HepG2 (cell line): ENCODE measurements at regions not wholly inside any gene's neighbourhood (a gene's known extent, or its start where the extent isn't known, plus 50 kb on each side); places are given as distances from the start of the nearest gene placed in this dataset.

ENCODE experiments used
- ATAC-seq: fragments of 200-7000 bp; cut with Tn5 transposase; 3 replicates; pipeline ENCODE4 v1.9.1; 2020; ENCODE audit warnings: mild to moderate bottlenecking, moderate library complexity
- BruUV-seq: library from RNA; stranded (reverse); fragments of 400-500 nt; replicated peaks from 2 replicates; lab custom pipeline; 2021; lab: Mats Ljungman, UMichigan
- CTCF ChIA-PET: fragments of 300-600 bp; formaldehyde crosslinking; extraction: SDS; loops from one replicate; lab custom pipeline; 2021; ENCODE audit warnings: low total read pairs, inconsistent platforms, low intra/inter-chr PET ratio; lab: Yijun Ruan, JAX
- POLR2A ChIA-PET: fragments of 350-600 bp; sonication (Branson Sonifier 250); formaldehyde crosslinking; loops from one replicate; lab custom pipeline; 2020; ENCODE audit warnings: antibody characterized with exemption, inconsistent platforms; lab: Yijun Ruan, JAX
- DNase-seq: peaks from one replicate; pipeline ENCODE4 v3.0.0-alpha.2; 2015; ENCODE audit warnings: low spot score
- FAIRE-seq: peaks from 3 replicates; lab custom pipeline; 2011; peaks lifted over from hg19 to GRCh38; lab: Jason Lieb, UNC
- H2AFZ ChIP-seq: one replicate; pipeline ENCODE4 v1.6.1; 2011; ENCODE audit warnings: low read length, inconsistent platforms
- H3K27ac ChIP-seq: fragments of 300-600 bp; 3 replicates; pipeline ENCODE4 v1.8.0; 2011; ENCODE audit warnings: mixed run types, mild to moderate bottlenecking, mixed read lengths, low read length, inconsistent platforms; ENCODE audit not compliant: insufficient read depth; ENCODE audit errors: extremely low read length
- H3K27me3 ChIP-seq, 2 experiments: fragments of 200-600 bp in 1 of 2; 2 replicates in 1 of 2; 3 replicates in 1 of 2; pipeline versions ENCODE4 v1.6.0 to v1.8.0; 2011; ENCODE audit warnings: low read length in 2 of 2, mild to moderate bottlenecking in 2 of 2, moderate library complexity in 2 of 2, inconsistent platforms in 1 of 2; ENCODE audit not compliant: insufficient read depth in 2 of 2, control insufficient read depth in 1 of 2
- H3K36me3 ChIP-seq, 2 experiments: fragments of 200-600 bp in 1 of 2; replicated peaks in 1 of 2; 2 replicates in 1 of 2; 3 replicates in 1 of 2; pipeline versions ENCODE4 v1.5.1 to v1.8.0; 2011; ENCODE audit warnings: low read length in 2 of 2, inconsistent platforms in 1 of 2; ENCODE audit not compliant: insufficient read depth in 2 of 2, control insufficient read depth in 1 of 2
- H3K4me1 ChIP-seq: 2 replicates; pipeline ENCODE4 v1.5.1; 2012; ENCODE audit warnings: low read length, inconsistent platforms; ENCODE audit not compliant: insufficient read depth
- H3K4me2 ChIP-seq: 2 replicates; pipeline ENCODE4 v1.6.0; 2011; ENCODE audit warnings: low read depth, low read length, inconsistent platforms
- H3K4me3 ChIP-seq, 3 experiments: fragments of 200-600 bp in 1 of 3; sonication (generic), shearing (Covaris generic) in 1 of 3; replicated peaks in 1 of 3; 2 replicates each; pipeline ENCODE4 v1.5.1; 2011 to 2016; ENCODE audit warnings: low read length in 3 of 3, inconsistent platforms in 2 of 3, low read depth in 2 of 3, mild to moderate bottlenecking in 2 of 3, control low read depth in 1 of 3, mixed read lengths in 1 of 3; ENCODE audit not compliant: insufficient read depth in 1 of 3
- H3K79me2 ChIP-seq: one replicate; pipeline ENCODE4 v1.6.1; 2011; ENCODE audit warnings: low read length, inconsistent platforms; ENCODE audit not compliant: insufficient read depth
- H3K9ac ChIP-seq: 2 replicates; pipeline ENCODE4 v1.6.0; 2011; ENCODE audit warnings: mild to moderate bottlenecking, low read depth, low read length, inconsistent platforms; ENCODE audit not compliant: insufficient read depth
- H3K9me3 ChIP-seq: 2 replicates; pipeline ENCODE4 v1.5.1; 2012; ENCODE audit warnings: mild to moderate bottlenecking, low read length
- H4K20me1 ChIP-seq: 2 replicates; pipeline ENCODE4 v1.6.0; 2011; ENCODE audit warnings: inconsistent platforms, mild to moderate bottlenecking, low read length, moderate library complexity; ENCODE audit not compliant: insufficient read depth
- CHD2 ChIP-seq: IDR thresholded peaks from 2 replicates; pipeline ENCODE4 v1.6.1; 2011; ENCODE audit warnings: low read depth, low read length, improper control_type of control experiment
- HNRNPLL ChIP-seq: fragments of 200-400 bp; formaldehyde crosslinking; IDR thresholded peaks from 2 replicates; pipeline ENCODE4 v1.6.1; 2017; ENCODE audit warnings: mild to moderate bottlenecking, low read depth, low read length; ENCODE audit not compliant: poor library complexity, severe bottlenecking
- HOXA7 ChIP-seq: sonication (generic); formaldehyde crosslinking; IDR thresholded peaks from 2 replicates; pipeline ENCODE4 v1.8.1; 2022; ENCODE audit warnings: mild to moderate bottlenecking, missing genetic modification reagents, moderate library complexity
- KLF11 ChIP-seq: IDR thresholded peaks from 2 replicates; pipeline ENCODE4 v1.6.1; 2016; ENCODE audit warnings: missing compliant biosample characterization
- MAFG ChIP-seq: sonication (generic); formaldehyde crosslinking; IDR thresholded peaks from 2 replicates; pipeline ENCODE4 v1.5.1; 2020; ENCODE audit warnings: mild to moderate bottlenecking, missing genetic modification reagents
- MIER2 ChIP-seq: IDR thresholded peaks from 2 replicates; pipeline ENCODE4 v1.6.1; 2016; ENCODE audit warnings: missing biosample characterization, missing genetic modification reagents
- NONO ChIP-seq, 2 experiments: fragments of 450-650 bp in 1 of 2; sonication (generic) in 1 of 2; formaldehyde crosslinking in 1 of 2; IDR thresholded peaks in 1 of 2; conservative IDR thresholded peaks in 1 of 2; 2 replicates each; pipeline versions ENCODE4 v1.6.1 to v1.8.0; 2017 to 2022; ENCODE audit warnings: mild to moderate bottlenecking in 1 of 2, missing genetic modification reagents in 1 of 2, moderate library complexity in 1 of 2
- NRL ChIP-seq: sonication (generic); formaldehyde crosslinking; IDR thresholded peaks from 2 replicates; pipeline ENCODE4 v1.5.0; 2020; ENCODE audit warnings: missing genetic modification reagents, mild to moderate bottlenecking, moderate library complexity, borderline replicate concordance
- REXO4 ChIP-seq: sonication (generic); formaldehyde crosslinking; IDR thresholded peaks from 2 replicates; pipeline ENCODE4 v1.8.0; 2022; ENCODE audit warnings: missing genetic modification reagents, mild to moderate bottlenecking, borderline replicate concordance
- SAFB2 ChIP-seq: sonication (generic); formaldehyde crosslinking; IDR thresholded peaks from 2 replicates; pipeline ENCODE4 v1.5.1; 2020; ENCODE audit warnings: missing genetic modification reagents, low read depth, mild to moderate bottlenecking, borderline replicate concordance
- SMC3 ChIP-seq: IDR thresholded peaks from 2 replicates; pipeline ENCODE4 v1.6.1; 2011; ENCODE audit warnings: low read length, improper control_type of control experiment
- SMYD3 ChIP-seq: sonication (generic); formaldehyde crosslinking; IDR thresholded peaks from 2 replicates; pipeline ENCODE4 v1.8.1; 2023; ENCODE audit warnings: mild to moderate bottlenecking, missing genetic modification reagents
- SRF ChIP-seq: IDR thresholded peaks from 2 replicates; pipeline ENCODE4 v1.6.1; 2011; ENCODE audit warnings: mild to moderate bottlenecking, low read depth, low read length, moderate library complexity
- TMF1 ChIP-seq: sonication (generic); formaldehyde crosslinking; IDR thresholded peaks from 2 replicates; pipeline ENCODE4 v1.8.1; 2022; ENCODE audit warnings: low read depth, missing genetic modification reagents
- TRIM24 ChIP-seq: sonication (generic); formaldehyde crosslinking; IDR thresholded peaks from 2 replicates; pipeline ENCODE4 v1.8.0; 2022; ENCODE audit warnings: mild to moderate bottlenecking, missing genetic modification reagents
- ZNF230 ChIP-seq: sonication (generic); formaldehyde crosslinking; IDR thresholded peaks from 2 replicates; pipeline ENCODE4 v1.4.0; 2020; ENCODE audit warnings: mild to moderate bottlenecking, missing genetic modification reagents
- ZNF24 ChIP-seq: fragments of 450-650 bp; IDR thresholded peaks from 2 replicates; pipeline ENCODE4 v1.6.1; 2017; ENCODE audit warnings: antibody characterized with exemption, mild to moderate bottlenecking
- ZNF383 ChIP-seq: sonication (generic); formaldehyde crosslinking; IDR thresholded peaks from 2 replicates; pipeline ENCODE4 v1.4.0; 2020; ENCODE audit warnings: missing genetic modification reagents, mild to moderate bottlenecking, borderline replicate concordance
- ZNF564 ChIP-seq: sonication (generic); formaldehyde crosslinking; IDR thresholded peaks from 2 replicates; pipeline ENCODE4 v1.8.1; 2023; ENCODE audit warnings: mild to moderate bottlenecking, missing genetic modification reagents
- ZNF737 ChIP-seq: sonication (generic); formaldehyde crosslinking; IDR thresholded peaks from 2 replicates; pipeline ENCODE4 v1.5.0; 2020; ENCODE audit warnings: missing genetic modification reagents, mild to moderate bottlenecking, borderline replicate concordance
- WGBS: methylation state at CpG from one replicate; pipeline ENCODE4 v1.1.6; 2017; ENCODE audit warnings: low lambda C conversion rate; 5-methylcytosine and 5-hydroxymethylcytosine counted together
- in situ Hi-C: cut with HindIII; loops from 2 replicates; pipeline ENCODE4 v1.10.0; 2017; ENCODE audit warnings: low pct_unique_long_range_greater_than_20kb; ENCODE audit not compliant: extremely low pct_ligation_motif_present
- intact Hi-C: fragments of 100-400 bp; cut with micrococcal nuclease; formaldehyde crosslinking; loops from one replicate; pipeline ENCODE4 v1.10.0; 2022; ENCODE audit not compliant: unreplicated experiment
- TF ChIP-seq, protein P1 (sequence below): sonication (generic); formaldehyde crosslinking; IDR thresholded peaks from 2 replicates; pipeline ENCODE4 v1.5.1; 2020; ENCODE audit warnings: mild to moderate bottlenecking, missing genetic modification reagents, borderline replicate concordance
- TF ChIP-seq, protein P2 (sequence below), 2 experiments: sonication (generic) in 1 of 2; formaldehyde crosslinking in 1 of 2; IDR thresholded peaks; 2 replicates each; pipeline versions ENCODE4 v1.4.0 to v1.6.1; 2018 to 2020; ENCODE audit warnings: missing genetic modification reagents in 2 of 2, borderline replicate concordance in 1 of 2, low read depth in 1 of 2, mild to moderate bottlenecking in 1 of 2, missing biosample characterization in 1 of 2

DNA sequence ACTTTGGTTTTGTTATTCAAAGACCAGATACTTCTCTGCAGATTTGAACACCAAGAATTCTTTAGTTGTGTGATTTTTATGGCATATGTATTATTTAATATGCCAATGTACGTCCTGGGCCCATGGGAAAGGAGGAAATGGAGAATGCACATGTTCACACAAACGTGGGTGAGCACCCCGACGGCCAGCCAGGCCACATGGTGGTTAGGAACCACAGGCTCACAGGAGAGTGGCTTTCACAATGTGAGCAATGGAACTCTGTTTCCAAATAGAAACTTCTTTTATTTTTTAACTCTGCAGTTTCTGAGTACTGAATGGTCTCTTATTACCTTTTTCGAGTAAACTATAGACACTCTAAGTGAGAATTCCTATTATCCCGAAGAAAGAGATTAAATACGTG is 58.0 kb upstream of the UNC5C start:
- no peak overlapping the region for H2AFZ ChIP-seq
- no peak for FAIRE-seq

DNA sequence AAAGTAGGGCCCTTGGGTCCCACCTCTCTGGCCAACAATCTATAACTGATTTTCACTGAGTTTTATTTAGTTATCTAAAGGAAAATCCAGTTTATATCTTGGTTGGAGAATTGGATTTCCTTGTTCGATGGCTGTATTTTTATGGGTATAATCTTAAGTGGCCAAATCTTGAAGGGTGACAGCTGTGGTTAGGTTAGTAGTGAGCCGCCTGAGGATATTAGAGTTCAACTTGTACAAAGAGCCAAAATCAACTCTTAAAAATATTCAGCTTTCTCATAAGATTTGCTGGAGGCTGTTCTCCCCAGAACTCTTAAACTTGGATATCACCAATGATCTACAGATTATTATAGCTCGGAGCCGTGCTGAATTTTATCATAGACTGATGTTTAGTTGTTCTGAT is 54.6 kb upstream of the UNC5C start:
- in situ Hi-C loops = no loop called here
- no TSS peak for BruUV-seq
- 1% methylated on average over 4 of the region's 4 CpGs for WGBS
- ChIA-PET CTCF (no interaction called here), POLR2A (no interaction called here)
- no peak overlapping the region for H2AFZ ChIP-seq
- no peaks in the 10 kb centered on the region for H3K4me1 ChIP-seq
- ATAC-seq = no peak
- no peaks in the 10 kb centered on the region for H3K79me2 ChIP-seq
- FAIRE-seq = no peak
- no peak for DNase-seq
- no peak overlapping the region for H3K27ac ChIP-seq
- no peak overlapping the region for H3K4me2 ChIP-seq
- H3K27me3 ChIP-seq = no peaks in the 10 kb centered on the region
- H3K9ac ChIP-seq = no peak overlapping the region
- no peaks in the 10 kb centered on the region for H3K36me3 ChIP-seq
- intact Hi-C loops = no loop called here
- H3K9me3 ChIP-seq = no peaks in the 10 kb centered on the region
- H4K20me1 ChIP-seq = no peaks in the 10 kb centered on the region
- no peak overlapping the region for H3K4me3 ChIP-seq
- TF ChIP-seq SMC3 = no peak
- no peak for TF ChIP-seq MIER2
- TF ChIP-seq MAFG = no peak
- TF ChIP-seq, protein P1, sequence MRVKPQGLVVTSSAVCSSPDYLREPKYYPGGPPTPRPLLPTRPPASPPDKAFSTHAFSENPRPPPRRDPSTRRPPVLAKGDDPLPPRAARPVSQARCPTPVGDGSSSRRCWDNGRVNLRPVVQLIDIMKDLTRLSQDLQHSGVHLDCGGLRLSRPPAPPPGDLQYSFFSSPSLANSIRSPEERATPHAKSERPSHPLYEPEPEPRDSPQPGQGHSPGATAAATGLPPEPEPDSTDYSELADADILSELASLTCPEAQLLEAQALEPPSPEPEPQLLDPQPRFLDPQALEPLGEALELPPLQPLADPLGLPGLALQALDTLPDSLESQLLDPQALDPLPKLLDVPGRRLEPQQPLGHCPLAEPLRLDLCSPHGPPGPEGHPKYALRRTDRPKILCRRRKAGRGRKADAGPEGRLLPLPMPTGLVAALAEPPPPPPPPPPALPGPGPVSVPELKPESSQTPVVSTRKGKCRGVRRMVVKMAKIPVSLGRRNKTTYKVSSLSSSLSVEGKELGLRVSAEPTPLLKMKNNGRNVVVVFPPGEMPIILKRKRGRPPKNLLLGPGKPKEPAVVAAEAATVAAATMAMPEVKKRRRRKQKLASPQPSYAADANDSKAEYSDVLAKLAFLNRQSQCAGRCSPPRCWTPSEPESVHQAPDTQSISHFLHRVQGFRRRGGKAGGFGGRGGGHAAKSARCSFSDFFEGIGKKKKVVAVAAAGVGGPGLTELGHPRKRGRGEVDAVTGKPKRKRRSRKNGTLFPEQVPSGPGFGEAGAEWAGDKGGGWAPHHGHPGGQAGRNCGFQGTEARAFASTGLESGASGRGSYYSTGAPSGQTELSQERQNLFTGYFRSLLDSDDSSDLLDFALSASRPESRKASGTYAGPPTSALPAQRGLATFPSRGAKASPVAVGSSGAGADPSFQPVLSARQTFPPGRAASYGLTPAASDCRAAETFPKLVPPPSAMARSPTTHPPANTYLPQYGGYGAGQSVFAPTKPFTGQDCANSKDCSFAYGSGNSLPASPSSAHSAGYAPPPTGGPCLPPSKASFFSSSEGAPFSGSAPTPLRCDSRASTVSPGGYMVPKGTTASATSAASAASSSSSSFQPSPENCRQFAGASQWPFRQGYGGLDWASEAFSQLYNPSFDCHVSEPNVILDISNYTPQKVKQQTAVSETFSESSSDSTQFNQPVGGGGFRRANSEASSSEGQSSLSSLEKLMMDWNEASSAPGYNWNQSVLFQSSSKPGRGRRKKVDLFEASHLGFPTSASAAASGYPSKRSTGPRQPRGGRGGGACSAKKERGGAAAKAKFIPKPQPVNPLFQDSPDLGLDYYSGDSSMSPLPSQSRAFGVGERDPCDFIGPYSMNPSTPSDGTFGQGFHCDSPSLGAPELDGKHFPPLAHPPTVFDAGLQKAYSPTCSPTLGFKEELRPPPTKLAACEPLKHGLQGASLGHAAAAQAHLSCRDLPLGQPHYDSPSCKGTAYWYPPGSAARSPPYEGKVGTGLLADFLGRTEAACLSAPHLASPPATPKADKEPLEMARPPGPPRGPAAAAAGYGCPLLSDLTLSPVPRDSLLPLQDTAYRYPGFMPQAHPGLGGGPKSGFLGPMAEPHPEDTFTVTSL (CRISPR knock-in tag) = no peak
- TF ChIP-seq, protein P2, sequence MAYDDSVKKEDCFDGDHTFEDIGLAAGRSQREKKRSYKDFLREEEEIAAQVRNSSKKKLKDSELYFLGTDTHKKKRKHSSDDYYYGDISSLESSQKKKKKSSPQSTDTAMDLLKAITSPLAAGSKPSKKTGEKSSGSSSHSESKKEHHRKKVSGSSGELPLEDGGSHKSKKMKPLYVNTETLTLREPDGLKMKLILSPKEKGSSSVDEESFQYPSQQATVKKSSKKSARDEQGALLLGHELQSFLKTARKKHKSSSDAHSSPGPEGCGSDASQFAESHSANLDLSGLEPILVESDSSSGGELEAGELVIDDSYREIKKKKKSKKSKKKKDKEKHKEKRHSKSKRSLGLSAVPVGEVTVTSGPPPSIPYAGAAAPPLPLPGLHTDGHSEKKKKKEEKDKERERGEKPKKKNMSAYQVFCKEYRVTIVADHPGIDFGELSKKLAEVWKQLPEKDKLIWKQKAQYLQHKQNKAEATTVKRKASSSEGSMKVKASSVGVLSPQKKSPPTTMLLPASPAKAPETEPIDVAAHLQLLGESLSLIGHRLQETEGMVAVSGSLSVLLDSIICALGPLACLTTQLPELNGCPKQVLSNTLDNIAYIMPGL (CRISPR knock-in tag; IDR thresholded peaks at IDR 0.05; ENCODE audit: borderline replicate concordance in 1 of 2, low read depth in 1 of 2) = no peak

More for the DNA sequence above, 58.0 kb upstream of the UNC5C start:
- Histone ChIP-seq H3K27ac (no peak overlapping the region), H3K4me3 (no peak overlapping the region), H3K4me1 (no peaks in the 10 kb centered on the region), H4K20me1 (no peaks in the 10 kb centered on the region), H3K4me2 (no peak overlapping the region), H3K27me3 (no peaks in the 10 kb centered on the region), H3K79me2 (no peaks in the 10 kb centered on the region), H3K9ac (no peak overlapping the region), H3K36me3 (no peaks in the 10 kb centered on the region), H3K9me3 (no peaks in the 10 kb centered on the region)
- ATAC-seq = no peak
- POLR2A ChIA-PET = no interaction called here
- WGBS = 9% methylated on average over 7 of the region's 7 CpGs
- CTCF ChIA-PET = no interaction called here
- in situ Hi-C loops = no loop called here
- intact Hi-C loops = no loop called here
- DNase-seq = no peak
- TF ChIP-seq ZNF737 (no peak), HNRNPLL (no peak), ZNF230 (CRISPR knock-in tag) (no peak), CHD2 (no peak), ZNF383 (CRISPR knock-in tag) (no peak), ZNF564 (CRISPR knock-in tag) (no peak), SAFB2 (CRISPR knock-in tag) (no peak), NRL (CRISPR knock-in tag) (no peak), SMC3 (no peak), TRIM24 (no peak), NONO (IDR thresholded peaks at IDR 0.05) (no peak), NONO (CRISPR knock-in tag; conservative IDR thresholded peaks at IDR 0.05) (no peak), ZNF24 (no peak), REXO4 (CRISPR knock-in tag) (no peak), KLF11 (CRISPR knock-in tag) (no peak), SRF (no peak), SMYD3 (CRISPR knock-in tag) (no peak), HOXA7 (CRISPR knock-in tag) (no peak), TMF1 (CRISPR knock-in tag) (no peak)
- BruUV-seq = no TSS peak
